GM19455 (cell line): ENCODE measurements at regions not wholly inside any gene's neighbourhood (a gene's known extent, or its start where the extent isn't known, plus 50 kb on each side); places are given as distances from the start of the nearest gene placed in this dataset.

Experiments
- ATAC-seq: cut with Tn5 transposase; IDR thresholded peaks from one replicate; pipeline ENCODE4 v1.9.1; 2021; ENCODE audit not compliant: unreplicated experiment

DNA sequence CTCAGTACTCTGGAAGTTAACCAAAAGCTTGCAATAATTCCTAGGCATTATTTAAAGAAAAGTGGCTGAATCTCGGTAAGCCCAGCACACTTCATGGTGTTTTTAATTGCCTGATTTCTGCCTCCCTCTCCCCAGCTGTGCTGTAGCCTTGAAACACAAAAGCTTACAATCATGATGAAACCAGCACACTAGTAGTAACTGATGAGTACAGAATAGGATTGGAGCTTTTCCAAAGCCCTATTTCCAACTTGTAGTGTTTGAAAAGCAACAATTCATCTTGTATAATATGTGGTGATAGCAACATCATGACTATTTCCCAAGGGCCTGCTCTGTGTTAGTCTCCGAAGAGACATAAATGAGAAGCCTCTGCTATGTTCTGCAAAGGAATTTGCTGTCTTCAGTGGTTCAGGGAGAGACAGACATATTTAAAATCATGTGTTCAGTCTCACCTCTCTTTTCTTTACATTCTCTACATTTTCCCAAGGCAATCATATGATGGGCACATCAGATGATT is 1015.0 kb downstream of the BCL11A start:
- ATAC-seq: no peak

DNA sequence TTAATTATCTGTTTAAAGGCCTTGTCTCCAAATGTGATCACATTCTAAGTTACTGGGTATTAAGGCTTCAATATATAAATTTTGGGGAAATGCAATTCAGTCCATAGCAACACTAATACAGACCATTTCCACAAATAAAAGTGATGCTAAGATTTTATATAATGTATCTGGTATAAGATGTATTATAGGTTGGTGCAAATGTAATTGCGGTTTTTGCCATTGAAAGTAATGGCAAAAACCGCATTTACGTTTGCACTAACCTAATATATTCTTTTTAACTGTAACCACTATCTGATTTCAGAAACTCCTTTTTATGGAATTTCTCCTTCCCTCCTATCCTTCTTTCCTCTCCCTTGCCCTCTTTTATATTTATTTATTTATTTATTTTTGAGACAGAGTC is 1020.6 kb downstream of the BCL11A start:
- no peak for ATAC-seq

GRCh38 chr2:59530258-59530657 is 1023.2 kb downstream of the BCL11A start:
- ATAC-seq: no peak

DNA sequence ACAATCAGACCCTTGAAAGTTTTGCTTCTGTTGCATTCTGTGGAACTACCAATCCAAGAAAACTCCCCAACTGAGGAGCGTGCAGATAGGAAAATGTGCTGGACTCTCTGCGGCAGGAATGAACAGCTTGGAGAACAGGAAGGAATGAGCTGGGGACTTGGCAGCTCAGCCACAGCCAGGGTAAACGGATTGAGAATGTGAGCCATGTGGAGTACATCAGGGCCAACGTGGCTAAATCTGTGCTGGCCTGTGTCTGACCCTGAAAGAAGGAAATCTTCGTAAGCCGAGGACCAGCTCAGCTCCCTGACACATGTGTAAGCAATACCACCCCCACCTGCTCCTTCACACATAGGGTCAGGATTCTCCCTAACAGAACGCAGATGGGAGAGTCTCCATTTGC is 1023.7 kb downstream of the BCL11A start:
- ATAC-seq: no peak

GRCh38 chr2:59528525-59528924 is 1024.9 kb downstream of the BCL11A start:
- ATAC-seq: no peak

- ATAC-seq: no peak
These were observed 1050.5 kb downstream of the BCL11A start for GRCh38 chr2:59502981-59503380.

DNA sequence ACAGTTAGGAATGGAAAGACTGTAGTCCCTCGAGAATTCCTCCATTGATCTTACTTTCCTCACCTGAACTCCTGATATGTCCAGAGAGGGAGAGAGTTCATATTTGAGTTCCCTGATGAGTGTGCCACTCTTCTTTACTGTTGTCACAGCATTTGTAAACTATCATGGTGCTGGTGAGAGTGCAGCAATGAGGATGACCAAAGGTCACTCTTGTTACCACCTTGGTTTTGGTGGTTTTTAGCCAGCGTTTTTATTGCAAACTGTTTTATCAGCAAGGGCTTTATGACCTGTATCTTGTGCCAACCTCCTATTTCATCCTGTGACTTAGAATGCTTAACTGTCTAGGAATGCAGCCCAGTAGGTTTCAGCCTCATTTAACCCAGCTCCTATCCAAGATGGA is 1062.5 kb downstream of the BCL11A start:
- ATAC-seq: no peak

DNA sequence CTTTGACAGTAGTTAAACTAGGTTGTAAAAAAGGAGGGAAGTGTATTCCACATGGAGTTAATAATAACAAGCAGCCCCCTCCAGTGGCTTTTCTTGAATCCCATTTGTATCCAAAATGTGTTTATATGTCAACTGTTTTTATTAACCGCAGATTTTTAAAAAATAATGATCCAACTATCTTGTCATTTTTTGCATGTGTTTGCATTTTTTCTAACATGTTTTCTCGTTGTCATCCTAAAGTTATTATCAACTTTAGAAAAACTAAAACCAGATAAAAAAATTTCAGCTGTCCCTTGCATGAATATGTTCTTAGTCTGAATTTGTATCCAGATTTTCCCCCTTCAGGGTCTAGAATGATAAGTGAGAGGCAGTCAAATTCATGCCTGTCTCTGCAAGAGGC is 1063.3 kb downstream of the BCL11A start:
- ATAC-seq: no peak

DNA sequence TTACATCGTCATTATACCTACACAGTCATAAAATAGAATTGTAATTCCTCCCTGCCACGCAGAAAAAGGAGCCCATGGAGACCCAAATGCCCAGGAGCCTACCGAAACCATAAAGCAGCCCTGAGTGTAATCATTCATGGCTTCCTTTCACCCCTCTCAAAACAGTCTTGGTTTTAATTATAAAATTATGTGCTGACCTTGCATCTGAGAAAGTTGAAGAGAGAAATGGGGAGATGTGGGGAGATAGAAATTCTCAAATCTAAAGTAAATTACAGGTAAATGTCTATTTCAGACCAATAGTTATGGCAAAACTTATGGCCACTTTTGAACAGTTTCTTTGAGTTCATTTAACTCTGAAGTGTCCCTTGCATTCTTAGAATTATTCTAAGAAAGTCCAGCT is 1068.8 kb downstream of the BCL11A start:
- no peak for ATAC-seq

DNA sequence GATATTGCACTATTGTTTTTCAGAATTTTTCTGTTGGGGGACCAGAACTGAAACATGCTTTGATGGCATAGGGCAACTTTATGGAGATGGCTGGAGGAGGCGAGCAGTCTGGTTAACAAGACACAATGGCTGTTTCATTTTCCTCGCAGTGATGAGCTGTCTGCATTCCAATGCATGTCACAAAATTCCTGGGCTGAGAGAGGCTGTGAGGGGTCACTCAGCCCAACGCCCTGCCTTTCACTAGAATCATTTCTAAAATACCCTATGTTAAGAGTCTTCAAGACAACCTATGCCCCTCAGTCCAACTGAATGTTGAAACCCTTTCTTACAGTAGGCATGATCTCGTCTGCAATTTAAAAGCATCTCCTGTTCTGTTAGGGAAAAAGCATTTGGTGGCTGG is 1090.0 kb downstream of the BCL11A start:
- ATAC-seq: no peak

GRCh38 chr2:59462422-59463197 is 1090.8 kb downstream of the BCL11A start:
- no peak for ATAC-seq

DNA sequence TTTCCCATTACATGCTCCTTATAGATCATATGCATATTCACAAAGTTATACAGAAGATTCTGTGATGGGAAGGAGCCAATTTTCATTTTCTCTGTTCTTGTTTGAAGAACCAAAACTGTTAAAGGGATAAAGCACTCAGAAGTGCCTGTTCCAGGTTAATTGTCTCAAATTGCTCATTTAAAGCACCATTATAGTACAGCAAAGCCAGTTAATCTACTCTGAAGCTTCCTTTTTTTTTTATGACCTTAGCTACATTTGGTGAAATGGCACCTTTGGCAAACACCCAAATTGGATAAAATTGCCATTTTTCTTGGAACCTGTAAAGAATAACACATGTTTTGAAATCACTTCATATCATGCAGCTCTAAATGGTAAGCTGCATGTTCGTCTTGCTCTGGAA is 1092.3 kb downstream of the BCL11A start:
- ATAC-seq: no peak

DNA sequence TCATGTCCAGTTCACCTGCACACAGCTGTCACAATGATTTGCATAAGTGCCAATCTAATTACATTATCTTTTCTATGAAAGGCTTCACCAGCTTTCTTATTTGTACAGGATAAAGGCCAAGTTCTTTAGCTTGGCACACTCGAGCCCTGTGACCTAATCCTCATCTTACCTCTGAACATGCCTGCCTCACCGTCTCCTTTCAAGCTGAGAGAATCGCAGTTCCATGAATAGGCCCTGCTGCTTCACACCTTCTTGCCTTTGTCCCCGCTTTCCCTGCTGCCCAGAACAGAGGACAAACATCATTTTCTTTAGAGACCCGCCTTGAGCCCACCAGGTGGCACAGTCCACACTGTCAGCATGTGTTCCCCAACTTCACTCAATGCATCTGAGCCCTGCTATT is 1094.7 kb downstream of the BCL11A start:
- no peak for ATAC-seq

GRCh38 chr2:59456285-59456684 is 1097.2 kb downstream of the BCL11A start:
- no peak for ATAC-seq

DNA sequence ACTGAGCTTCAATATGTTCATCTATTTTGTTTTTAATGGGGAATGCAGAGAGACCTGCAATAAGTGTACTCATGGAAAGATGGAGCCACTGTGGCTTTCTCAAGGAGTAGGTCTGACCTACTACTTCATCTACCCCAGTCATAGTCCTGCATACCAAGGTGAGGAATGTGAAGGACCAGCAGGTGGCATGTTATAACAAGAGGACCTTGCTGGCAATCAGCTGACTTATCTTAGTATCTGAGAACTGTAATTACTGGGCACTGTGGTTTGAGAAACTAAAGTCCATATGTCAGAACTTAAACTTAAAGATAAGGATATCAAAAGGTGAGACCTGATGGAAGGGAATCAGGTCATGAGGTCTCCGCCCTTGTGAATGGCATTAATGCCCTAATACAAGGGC is 1104.2 kb downstream of the BCL11A start:
- no peak for ATAC-seq

DNA sequence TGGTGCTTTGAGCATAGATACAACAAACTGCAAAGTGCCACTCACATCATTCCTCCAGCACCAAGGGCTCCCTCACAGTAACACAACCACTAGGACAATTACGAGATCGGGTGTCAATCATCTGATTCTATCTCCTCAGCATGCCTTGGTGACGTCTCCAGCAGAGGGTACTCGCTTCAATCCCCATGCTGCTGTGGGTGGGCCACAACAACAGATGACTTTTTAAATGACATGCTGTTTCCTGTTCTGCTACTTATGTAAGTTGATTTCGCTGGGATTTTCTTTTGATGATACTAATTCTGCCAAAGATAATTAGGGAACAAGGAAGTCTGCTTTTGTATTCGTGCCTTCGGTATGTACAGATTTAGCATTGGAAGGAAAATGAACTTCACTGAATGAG is 1113.0 kb downstream of the BCL11A start:
- no peak for ATAC-seq

DNA sequence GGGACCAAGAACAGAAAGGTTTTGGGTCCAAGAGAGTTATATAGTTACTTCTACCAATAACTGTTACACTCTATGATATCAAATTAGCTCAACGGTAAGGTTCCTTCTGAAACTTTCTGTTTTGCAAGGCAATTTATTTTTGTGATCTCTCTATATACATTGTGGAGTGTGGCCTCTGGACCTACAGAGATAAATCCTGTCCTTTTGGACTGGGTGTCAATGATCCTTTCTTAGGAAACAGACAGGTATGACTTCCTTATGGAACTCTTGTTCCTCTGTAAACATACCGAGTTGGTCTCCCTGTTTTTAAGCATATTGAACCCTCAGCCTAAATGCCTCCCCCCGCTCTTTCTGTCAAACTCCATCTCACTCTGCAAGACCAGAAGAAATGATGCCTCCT is 1117.8 kb downstream of the BCL11A start:
- ATAC-seq: no peak

DNA sequence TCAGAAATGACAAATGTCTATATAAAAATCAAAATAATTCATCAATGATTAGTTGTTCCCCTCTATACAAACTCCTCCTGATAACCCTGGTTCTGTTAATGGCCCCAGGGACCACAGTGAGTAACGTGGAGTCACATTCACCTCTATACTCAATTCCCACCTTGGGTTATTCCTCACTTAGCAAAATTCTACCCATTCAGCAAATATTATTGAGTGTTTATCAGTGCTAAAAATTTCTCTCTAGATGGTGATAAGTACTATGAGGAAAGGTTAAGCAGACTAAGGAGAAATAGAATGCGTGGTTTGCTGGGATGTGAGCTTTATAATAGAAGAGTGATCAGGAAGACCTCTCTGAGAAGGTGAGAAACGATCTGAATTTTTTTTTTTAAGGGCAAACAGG is 1124.5 kb downstream of the BCL11A start:
- no peak for ATAC-seq

GRCh38 chr2:59427980-59428379 is 1125.5 kb downstream of the BCL11A start:
- no peak for ATAC-seq

GRCh38 chr2:59425247-59425646 is 1128.2 kb downstream of the BCL11A start:
- no peak for ATAC-seq

DNA sequence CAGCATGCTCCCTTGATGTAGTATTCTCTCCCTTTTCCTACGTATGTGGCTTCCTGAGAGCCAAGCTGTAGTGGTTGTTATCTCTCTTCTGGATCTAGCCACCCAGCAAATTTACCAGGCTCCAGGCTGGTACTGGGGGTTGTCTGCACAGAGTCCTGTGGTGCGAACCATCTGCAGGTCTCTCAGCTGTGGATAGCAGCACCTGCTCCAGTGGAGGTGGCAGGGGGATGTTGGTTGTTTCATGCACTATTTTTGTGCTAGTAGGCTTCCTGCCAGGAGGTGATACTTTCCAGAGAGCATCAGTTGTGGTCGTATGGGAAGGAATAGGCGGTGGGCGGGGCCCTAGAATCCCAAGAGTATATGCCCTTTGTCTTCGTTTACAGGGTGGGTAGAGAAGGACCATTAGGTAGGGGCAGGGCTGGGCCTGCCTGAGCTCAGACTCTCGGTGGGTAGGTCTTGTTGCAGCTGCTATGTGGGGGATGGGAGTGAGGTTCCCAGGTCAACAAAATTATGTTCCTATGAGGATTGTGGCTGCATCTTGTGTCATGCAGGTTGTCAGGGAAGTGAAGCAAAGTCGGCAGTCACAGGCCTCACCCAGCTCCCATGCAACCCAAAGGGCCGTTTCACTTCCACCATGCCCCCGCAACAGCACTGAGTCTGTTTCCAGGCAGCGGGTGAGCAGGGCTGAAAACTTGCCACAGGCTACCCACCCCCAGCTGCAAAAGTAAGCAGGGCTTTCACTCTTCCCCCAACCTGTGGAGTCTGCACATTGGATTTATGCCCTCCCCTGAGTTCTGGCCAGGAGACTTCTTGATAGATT is 1139.5 kb downstream of the BCL11A start:
- ATAC-seq: no peak

- no peak for ATAC-seq
These were observed 1154.3 kb downstream of the BCL11A start for GRCh38 chr2:59399126-59399525.
